GM12878 (cell line): ENCODE measurements at regions not wholly inside any gene's neighbourhood (a gene's known extent, or its start where the extent isn't known, plus 50 kb on each side); places are given as distances from the start of the nearest gene placed in this dataset.

Experiments used
- ATAC-seq: fragments of 200-7000 bp; cut with Tn5 transposase; 3 replicates; pipeline ENCODE4 v1.9.1; 2020; ENCODE audit warnings: mild to moderate bottlenecking, moderate library complexity
- BruUV-seq: library from RNA; stranded (reverse); fragments of 400-500 nt; replicated peaks from 2 replicates; lab custom pipeline; 2021; lab: Mats Ljungman, UMichigan
- CTCF ChIA-PET: fragments of 300-600 bp; sonication (Branson Sonifier 250); formaldehyde crosslinking; extraction: SDS; loops from one replicate; lab custom pipeline; 2021; ENCODE audit warnings: inconsistent platforms; lab: Yijun Ruan, JAX
- POLR2A ChIA-PET: fragments of 350-600 bp; formaldehyde crosslinking; extraction: SDS; loops from one replicate; lab custom pipeline; 2021; ENCODE audit warnings: inconsistent platforms; lab: Charles Lee
- RAD21 ChIA-PET: fragments of 300-600 bp; sonication (Branson Sonifier 250); formaldehyde crosslinking; loops from one replicate; lab custom pipeline; 2023; ENCODE audit warnings: antibody characterized with exemption; ENCODE audit not compliant: unreplicated experiment; lab: Charles Lee
- SMC1A ChIA-PET: fragments of 300-600 bp; sonication (Branson Sonifier 250); formaldehyde crosslinking; loops from one replicate; lab custom pipeline; 2023; ENCODE audit not compliant: unreplicated experiment, uncharacterized antibody; lab: Charles Lee
- DNase-seq: peaks from one replicate; pipeline ENCODE4 v3.0.0-alpha.2; 2011; ENCODE audit warnings: low read depth, low spot score
- FAIRE-seq: peaks from 3 replicates; lab custom pipeline; 2011; peaks lifted over from hg19 to GRCh38; lab: Jason Lieb, UNC
- H2AFZ ChIP-seq: 2 replicates; pipeline ENCODE4 v1.6.0; 2011; ENCODE audit warnings: low read depth, low read length, control low read depth; ENCODE audit not compliant: control insufficient read depth
- H3K27ac ChIP-seq: 2 replicates; pipeline ENCODE4 v1.5.1; 2011; ENCODE audit warnings: control low read depth; ENCODE audit not compliant: control insufficient read depth, insufficient read depth
- H3K27me3 ChIP-seq, 2 experiments: replicated peaks in 1 of 2; 2 replicates each; pipeline versions ENCODE4 v1.6.0 to v1.6.1; 2011; ENCODE audit warnings: low read length in 1 of 2; ENCODE audit not compliant: control insufficient read depth in 2 of 2, insufficient read depth in 2 of 2
- H3K36me3 ChIP-seq, 2 experiments: 2 replicates each; pipeline ENCODE4 v1.5.1; 2011; ENCODE audit warnings: low read length in 1 of 2; ENCODE audit not compliant: control insufficient read depth in 2 of 2, insufficient read depth in 2 of 2
- H3K4me1 ChIP-seq: 2 replicates; pipeline ENCODE4 v1.6.1; 2011; ENCODE audit warnings: mild to moderate bottlenecking, low read length, moderate library complexity, mixed read lengths; ENCODE audit not compliant: control insufficient read depth, insufficient read depth
- H3K4me2 ChIP-seq: 2 replicates; pipeline ENCODE4 v1.6.0; 2011; ENCODE audit warnings: control low read depth; ENCODE audit not compliant: control insufficient read depth, insufficient read depth
- H3K4me3 ChIP-seq: fragments of 200-600 bp; sonication (generic); 2 replicates; pipeline ENCODE4 v1.5.1; 2016
- H3K79me2 ChIP-seq: 2 replicates; pipeline ENCODE4 v1.6.0; 2011; ENCODE audit warnings: low read length; ENCODE audit not compliant: control insufficient read depth, insufficient read depth
- H3K9ac ChIP-seq: 2 replicates; pipeline ENCODE4 v1.8.0; 2011; ENCODE audit warnings: low read length, control low read depth, mixed read lengths; ENCODE audit not compliant: control insufficient read depth, insufficient read depth
- H3K9me3 ChIP-seq: replicated peaks from 3 replicates; pipeline ENCODE4 v1.5.1; 2011; ENCODE audit warnings: mild to moderate bottlenecking, low read length; ENCODE audit not compliant: control insufficient read depth, insufficient read depth
- H4K20me1 ChIP-seq: 2 replicates; pipeline ENCODE4 v1.6.0; 2011; ENCODE audit not compliant: control insufficient read depth, insufficient read depth
- CBFB ChIP-seq: IDR thresholded peaks from 2 replicates; pipeline ENCODE4 v1.6.1; 2016; ENCODE audit warnings: antibody characterized with exemption, low read depth
- DPF2 ChIP-seq: fragments of 450-650 bp; IDR thresholded peaks from 2 replicates; pipeline ENCODE4 v1.6.1; 2017; ENCODE audit warnings: mild to moderate bottlenecking
- ELK1 ChIP-seq: IDR thresholded peaks from 2 replicates; pipeline ENCODE4 v1.6.1; 2012; ENCODE audit warnings: low read depth, low read length, improper control_type of control experiment
- KAT2A ChIP-seq: conservative IDR thresholded peaks from 2 replicates; pipeline ENCODE4 v1.6.1; 2011; ENCODE audit warnings: low read depth, low read length; ENCODE audit not compliant: control insufficient read depth
- NFYA ChIP-seq: IDR thresholded peaks from 2 replicates; pipeline ENCODE4 v1.6.1; 2011; ENCODE audit warnings: low read depth, mild to moderate bottlenecking, low read length, improper control_type of control experiment, borderline replicate concordance
- PML ChIP-seq: IDR thresholded peaks from 2 replicates; pipeline ENCODE4 v1.6.1; 2012; ENCODE audit warnings: low read length, inconsistent platforms
- SIX5 ChIP-seq: IDR thresholded peaks from 2 replicates; pipeline ENCODE4 v1.6.1; 2011; ENCODE audit warnings: mild to moderate bottlenecking, low read depth, low read length, moderate library complexity; ENCODE audit not compliant: severe bottlenecking
- SRF ChIP-seq, 2 experiments: IDR thresholded peaks; 2 replicates each; pipeline ENCODE4 v1.6.1; 2011; ENCODE audit warnings: low read depth in 2 of 2, low read length in 2 of 2, mild to moderate bottlenecking in 1 of 2, moderate library complexity in 1 of 2
- WGBS: methylation state at CpG from one replicate; pipeline ENCODE4 v1.1.6; 2016; ENCODE audit warnings: low lambda C conversion rate; ENCODE audit not compliant: insufficient replicate concordance, insufficient coverage; ENCODE audit errors: missing lambda C conversion rate; 5-methylcytosine and 5-hydroxymethylcytosine counted together
- in situ Hi-C: fragments of 300-500 bp; cut with MboI; formaldehyde crosslinking; loops from 9 replicates; pipeline ENCODE4 v1.14.3; 2018; ENCODE audit warnings: mixed read lengths
- intact Hi-C: fragments of 100-400 bp; cut with micrococcal nuclease; formaldehyde crosslinking; loops from one replicate; pipeline ENCODE4 v1.14.2; 2022; ENCODE audit not compliant: unreplicated experiment
- TF ChIP-seq, protein P1 (sequence below): fragments of 150-350 bp; IDR thresholded peaks from 2 replicates; pipeline ENCODE4 v1.6.1; 2016; ENCODE audit warnings: low read depth, low read length
- TF ChIP-seq, protein P2 (sequence below): IDR thresholded peaks from 2 replicates; pipeline ENCODE4 v1.6.1; 2011; ENCODE audit warnings: mild to moderate bottlenecking, low read depth, low read length, moderate library complexity; ENCODE audit not compliant: insufficient replicate concordance

DNA sequence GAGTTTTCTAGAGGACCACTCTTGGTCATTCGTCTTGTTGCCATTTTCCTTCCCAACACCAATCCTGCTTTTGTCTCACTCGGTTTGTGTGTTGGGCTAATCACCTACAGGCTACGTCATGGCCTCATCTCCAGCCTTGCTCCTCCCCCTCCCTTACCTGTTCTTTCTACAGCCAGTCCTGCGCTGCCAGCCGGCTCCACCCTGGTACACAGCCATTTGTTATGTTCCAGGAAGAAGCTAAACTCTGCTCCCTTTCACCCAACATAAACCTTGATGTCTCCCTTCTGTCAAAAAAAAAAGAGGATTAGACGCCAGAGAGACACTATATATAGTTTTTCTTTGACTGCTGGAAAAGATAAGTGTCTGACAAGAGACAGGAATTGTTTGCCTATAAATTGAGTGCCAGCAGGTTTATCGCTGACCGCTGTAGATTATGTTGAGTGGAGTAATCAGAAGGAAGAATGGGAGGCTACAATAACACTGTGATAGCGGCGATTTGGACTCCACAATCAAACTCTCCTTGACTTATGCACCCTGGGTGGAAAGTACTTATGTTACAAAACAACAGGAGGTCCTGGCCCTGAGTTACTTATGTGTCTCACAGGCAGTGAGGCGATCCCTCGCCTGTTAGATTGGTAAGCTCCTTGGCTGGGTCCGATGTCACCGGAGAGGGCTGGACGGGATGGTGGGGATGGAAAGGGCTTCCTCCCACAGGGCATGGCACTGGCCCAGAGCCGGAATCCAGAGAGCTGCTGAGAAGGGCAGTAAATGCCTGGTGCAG lies 171.3 kb upstream of the BMPER start:
- BruUV-seq: no TSS peak
- no peaks in the 10 kb centered on the region for H3K79me2 ChIP-seq
- no peak overlapping the region for H3K27ac ChIP-seq
- no peaks in the 10 kb centered on the region for H3K36me3 ChIP-seq
- no peak overlapping the region for H3K9ac ChIP-seq
- ChIA-PET RAD21 (no interaction called here), CTCF (no interaction called here), POLR2A (no interaction called here), SMC1A (no interaction called here)
- no peaks in the 10 kb centered on the region for H3K27me3 ChIP-seq
- TF ChIP-seq ELK1: no peak
- no peak for TF ChIP-seq CBFB
- no peak for TF ChIP-seq DPF2
- H2AFZ ChIP-seq: no peak overlapping the region
- no peaks in the 10 kb centered on the region for H3K4me1 ChIP-seq
- FAIRE-seq: no peak
- H3K4me2 ChIP-seq: no peak overlapping the region
- 44% methylated on average over 16 of the region's 16 CpGs for WGBS
- no peaks in the 10 kb centered on the region; the same call in 2 of the 3 replicates for H3K9me3 ChIP-seq
- H4K20me1 ChIP-seq: no peaks in the 10 kb centered on the region
- DNase-seq: no peak
- H3K4me3 ChIP-seq: no peak overlapping the region
- intact Hi-C loops (no loop called here), in situ Hi-C loops (no loop called here)
- no peak for ATAC-seq

DNA sequence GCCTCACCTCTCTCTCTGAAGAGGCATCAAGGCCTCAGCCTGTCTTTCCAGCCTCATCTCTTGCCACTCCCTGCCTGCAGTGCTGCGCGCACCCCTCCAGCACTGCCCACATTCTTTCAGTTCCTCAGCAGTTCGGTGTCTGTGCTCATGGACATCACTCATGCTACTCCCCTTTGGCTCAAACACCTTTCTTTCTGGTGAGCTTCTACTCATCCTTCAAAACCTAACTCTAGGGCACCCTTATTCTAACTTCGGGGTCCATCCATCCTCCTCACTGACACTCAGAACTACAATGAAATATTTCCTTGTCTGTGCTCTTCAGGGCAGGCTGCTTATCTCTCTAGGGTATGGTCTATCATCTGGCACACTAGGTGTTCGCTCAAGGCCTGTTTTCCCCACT lies 169.9 kb upstream of the BMPER start:
- RAD21 ChIA-PET: no interaction called here
- ATAC-seq (no peak), DNase-seq (no peak), FAIRE-seq (no peak)
- 38% methylated on average over 5 of the region's 5 CpGs for WGBS
- Histone ChIP-seq H3K4me1 (no peaks in the 10 kb centered on the region), H4K20me1 (no peaks in the 10 kb centered on the region), H3K27ac (no peak overlapping the region), H3K9me3 (no peaks in the 10 kb centered on the region; the same call in 2 of the 3 replicates), H3K27me3 (no peaks in the 10 kb centered on the region; a peak in 1 of 4 replicates), H2AFZ (no peak overlapping the region), H3K4me2 (no peak overlapping the region), H3K79me2 (no peaks in the 10 kb centered on the region), H3K9ac (no peak overlapping the region), H3K4me3 (no peak overlapping the region), H3K36me3 (no peaks in the 10 kb centered on the region)
- POLR2A ChIA-PET: no interaction called here
- intact Hi-C loops: no loop called here
- in situ Hi-C loops: no loop called here
- SMC1A ChIA-PET: no interaction called here
- CTCF ChIA-PET: no interaction called here
- BruUV-seq: no TSS peak
- TF ChIP-seq SIX5 (no peak), SRF (IDR thresholded peaks at IDR 0.05; ENCODE audit: low read depth in 2 of 2, low read length in 2 of 2) (no peak), PML (no peak), KAT2A (no peak), NFYA (no peak)
- TF ChIP-seq, protein P1, sequence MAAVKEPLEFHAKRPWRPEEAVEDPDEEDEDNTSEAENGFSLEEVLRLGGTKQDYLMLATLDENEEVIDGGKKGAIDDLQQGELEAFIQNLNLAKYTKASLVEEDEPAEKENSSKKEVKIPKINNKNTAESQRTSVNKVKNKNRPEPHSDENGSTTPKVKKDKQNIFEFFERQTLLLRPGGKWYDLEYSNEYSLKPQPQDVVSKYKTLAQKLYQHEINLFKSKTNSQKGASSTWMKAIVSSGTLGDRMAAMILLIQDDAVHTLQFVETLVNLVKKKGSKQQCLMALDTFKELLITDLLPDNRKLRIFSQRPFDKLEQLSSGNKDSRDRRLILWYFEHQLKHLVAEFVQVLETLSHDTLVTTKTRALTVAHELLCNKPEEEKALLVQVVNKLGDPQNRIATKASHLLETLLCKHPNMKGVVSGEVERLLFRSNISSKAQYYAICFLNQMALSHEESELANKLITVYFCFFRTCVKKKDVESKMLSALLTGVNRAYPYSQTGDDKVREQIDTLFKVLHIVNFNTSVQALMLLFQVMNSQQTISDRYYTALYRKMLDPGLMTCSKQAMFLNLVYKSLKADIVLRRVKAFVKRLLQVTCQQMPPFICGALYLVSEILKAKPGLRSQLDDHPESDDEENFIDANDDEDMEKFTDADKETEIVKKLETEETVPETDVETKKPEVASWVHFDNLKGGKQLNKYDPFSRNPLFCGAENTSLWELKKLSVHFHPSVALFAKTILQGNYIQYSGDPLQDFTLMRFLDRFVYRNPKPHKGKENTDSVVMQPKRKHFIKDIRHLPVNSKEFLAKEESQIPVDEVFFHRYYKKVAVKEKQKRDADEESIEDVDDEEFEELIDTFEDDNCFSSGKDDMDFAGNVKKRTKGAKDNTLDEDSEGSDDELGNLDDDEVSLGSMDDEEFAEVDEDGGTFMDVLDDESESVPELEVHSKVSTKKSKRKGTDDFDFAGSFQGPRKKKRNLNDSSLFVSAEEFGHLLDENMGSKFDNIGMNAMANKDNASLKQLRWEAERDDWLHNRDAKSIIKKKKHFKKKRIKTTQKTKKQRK: no peak
- TF ChIP-seq, protein P2, sequence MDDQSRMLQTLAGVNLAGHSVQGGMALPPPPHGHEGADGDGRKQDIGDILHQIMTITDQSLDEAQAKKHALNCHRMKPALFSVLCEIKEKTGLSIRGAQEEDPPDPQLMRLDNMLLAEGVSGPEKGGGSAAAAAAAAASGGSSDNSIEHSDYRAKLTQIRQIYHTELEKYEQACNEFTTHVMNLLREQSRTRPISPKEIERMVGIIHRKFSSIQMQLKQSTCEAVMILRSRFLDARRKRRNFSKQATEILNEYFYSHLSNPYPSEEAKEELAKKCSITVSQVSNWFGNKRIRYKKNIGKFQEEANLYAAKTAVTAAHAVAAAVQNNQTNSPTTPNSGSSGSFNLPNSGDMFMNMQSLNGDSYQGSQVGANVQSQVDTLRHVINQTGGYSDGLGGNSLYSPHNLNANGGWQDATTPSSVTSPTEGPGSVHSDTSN: no peak
